Endothelial cell of umbilical vein (primary cell): ENCODE measurements at regions not wholly inside any gene's neighbourhood (a gene's known extent, or its start where the extent isn't known, plus 50 kb on each side); places are given as distances from the start of the nearest gene placed in this dataset.

Experiments
- BruUV-seq: library from RNA; stranded (reverse); fragments of 400-500 nt; replicated peaks from 2 replicates; lab custom pipeline; 2021; lab: Mats Ljungman, UMichigan
- CTCF ChIA-PET: fragments of 300-600, 350-600 bp; sonication (Branson Sonifier 250); formaldehyde crosslinking; loops from one replicate; lab custom pipeline; 2021; ENCODE audit warnings: antibody characterized with exemption, inconsistent platforms; lab: Charles Lee
- POLR2A ChIA-PET: fragments of 300-600, 350-600 bp; sonication (Branson Sonifier 250); formaldehyde crosslinking; loops from one replicate; lab custom pipeline; 2021; ENCODE audit warnings: antibody characterized with exemption, inconsistent platforms; lab: Charles Lee
- DNase-seq: peaks from one replicate; pipeline ENCODE4 v3.0.0-alpha.2; 2011; ENCODE audit warnings: low read depth, low spot score
- FAIRE-seq: peaks from 2 replicates; lab custom pipeline; 2011; peaks lifted over from hg19 to GRCh38; lab: Jason Lieb, UNC
- H2AFZ ChIP-seq: 2 replicates; pipeline ENCODE4 v1.6.0; 2012; ENCODE audit warnings: low read depth, low read length, control low read depth, inconsistent platforms
- H3K27ac ChIP-seq: 2 replicates; pipeline ENCODE4 v1.5.1; 2011; ENCODE audit warnings: low read depth, mild to moderate bottlenecking, control low read depth, low read length, moderate library complexity; ENCODE audit not compliant: insufficient read depth
- H3K27me3 ChIP-seq, 2 experiments: 2 replicates each; pipeline versions ENCODE4 v1.6.0 to v1.6.1; 2011; ENCODE audit warnings: low read length in 2 of 2, mixed read lengths in 1 of 2; ENCODE audit not compliant: control insufficient read depth in 2 of 2, insufficient read depth in 2 of 2
- H3K36me3 ChIP-seq, 2 experiments: 2 replicates in 1 of 2; 3 replicates in 1 of 2; pipeline ENCODE4 v1.5.1; 2011; ENCODE audit warnings: low read length in 2 of 2, mild to moderate bottlenecking in 1 of 2, moderate library complexity in 1 of 2; ENCODE audit not compliant: control insufficient read depth in 2 of 2, insufficient read depth in 2 of 2; ENCODE audit errors: extremely low read depth in 1 of 2
- H3K4me1 ChIP-seq: 3 replicates; pipeline ENCODE4 v1.5.1; 2011; ENCODE audit warnings: mild to moderate bottlenecking, low read length; ENCODE audit not compliant: control insufficient read depth, insufficient read depth; ENCODE audit errors: extremely low read depth
- H3K4me2 ChIP-seq: 2 replicates; pipeline ENCODE4 v1.6.1; 2011; ENCODE audit warnings: low read length, control low read depth, mixed read lengths; ENCODE audit not compliant: insufficient read depth
- H3K4me3 ChIP-seq, 3 experiments: fragments of 200-600 bp in 1 of 3; sonication (generic), shearing (Covaris generic) in 1 of 3; replicated peaks in 1 of 3; 2 replicates each; pipeline ENCODE4 v1.5.1; 2011 to 2016; ENCODE audit warnings: control low read depth in 3 of 3, low read length in 3 of 3, mild to moderate bottlenecking in 2 of 3, inconsistent platforms in 1 of 3, low read depth in 1 of 3, moderate library complexity in 1 of 3; ENCODE audit not compliant: insufficient read depth in 1 of 3
- H3K79me2 ChIP-seq: 2 replicates; pipeline ENCODE4 v1.6.0; 2012; ENCODE audit warnings: low read length, inconsistent platforms; ENCODE audit not compliant: control insufficient read depth, insufficient read depth
- H3K9ac ChIP-seq: replicated peaks from 2 replicates; pipeline ENCODE3; 2011; ENCODE audit warnings: low read length, control low read depth; ENCODE audit not compliant: insufficient read depth; ENCODE audit errors: extremely low read depth
- H3K9me1 ChIP-seq: replicated peaks from 3 replicates; pipeline ENCODE4 v1.6.0; 2011; ENCODE audit warnings: mild to moderate bottlenecking, low read length; ENCODE audit not compliant: control insufficient read depth, insufficient read depth; ENCODE audit errors: extremely low read depth
- H3K9me3 ChIP-seq: replicated peaks from 2 replicates; pipeline ENCODE4 v1.5.1; 2012; ENCODE audit warnings: low read length, inconsistent platforms; ENCODE audit not compliant: control insufficient read depth, insufficient read depth
- H4K20me1 ChIP-seq: replicated peaks from 2 replicates; pipeline ENCODE3; 2011; ENCODE audit warnings: mild to moderate bottlenecking, low read length; ENCODE audit not compliant: control insufficient read depth, insufficient read depth; ENCODE audit errors: extremely low read depth
- EZH2 ChIP-seq: IDR thresholded peaks from 2 replicates; pipeline ENCODE4 v1.6.1; 2012; ENCODE audit warnings: borderline replicate concordance, low read depth, mild to moderate bottlenecking, moderate library complexity, low read length, inconsistent platforms; ENCODE audit not compliant: severe bottlenecking
- FOS ChIP-seq: IDR thresholded peaks from 2 replicates; pipeline ENCODE4 v1.6.1; 2011; ENCODE audit warnings: mild to moderate bottlenecking, low read length, moderate library complexity, borderline replicate concordance; ENCODE audit not compliant: insufficient read depth
- GATA2 ChIP-seq: IDR thresholded peaks from 2 replicates; pipeline ENCODE4 v1.7.0; 2011; ENCODE audit warnings: low read depth, mild to moderate bottlenecking, moderate library complexity, mixed read lengths, low read length; ENCODE audit not compliant: insufficient read length, insufficient read depth
- JUN ChIP-seq: IDR thresholded peaks from 2 replicates; pipeline ENCODE4 v1.6.1; 2011; ENCODE audit warnings: borderline replicate concordance, low read depth; ENCODE audit not compliant: insufficient read length, insufficient read depth
- MYC ChIP-seq: IDR thresholded peaks from one replicate; pipeline ENCODE4 v1.6.1; 2011; ENCODE audit warnings: mild to moderate bottlenecking, low read depth, low read length
- POLR2A ChIP-seq: IDR thresholded peaks from 2 replicates; pipeline ENCODE4 v1.6.1; 2012; ENCODE audit warnings: low read depth, mild to moderate bottlenecking, control low read depth, low read length
- POLR2AphosphoS5 ChIP-seq: IDR thresholded peaks from 2 replicates; pipeline ENCODE4 v1.6.1; 2012; ENCODE audit warnings: low read depth, mild to moderate bottlenecking, control low read depth, low read length, moderate library complexity; ENCODE audit not compliant: insufficient read depth
- dilution Hi-C: fragments of 300-500 bp; cut with MboI; formaldehyde crosslinking; loops from one replicate; pipeline ENCODE4 v1.15.0; 2019; ENCODE audit warnings: low sequenced_read_pairs; ENCODE audit not compliant: extremely low pct_ligation_motif_present
- intact Hi-C: fragments of 100-400 bp; cut with micrococcal nuclease; formaldehyde crosslinking; loops from one replicate; pipeline ENCODE4 v1.10.0; 2022
- TF ChIP-seq, protein P1 (sequence below), 2 donors: IDR thresholded peaks; 1 replicate in 1 of 2; 2 replicates in 1 of 2; pipeline ENCODE4 v1.5.1; 2011; ENCODE audit warnings: low read length in 2 of 2, mild to moderate bottlenecking in 2 of 2, moderate library complexity in 2 of 2, control low read depth in 1 of 2, inconsistent platforms in 1 of 2, low read depth in 1 of 2; ENCODE audit not compliant: insufficient read depth in 1 of 2; ENCODE audit errors: extremely low read depth in 1 of 2
- TF ChIP-seq, protein P2 (sequence below): IDR thresholded peaks from 2 replicates; pipeline ENCODE4 v1.6.1; 2011; ENCODE audit not compliant: insufficient read depth, insufficient read length

DNA sequence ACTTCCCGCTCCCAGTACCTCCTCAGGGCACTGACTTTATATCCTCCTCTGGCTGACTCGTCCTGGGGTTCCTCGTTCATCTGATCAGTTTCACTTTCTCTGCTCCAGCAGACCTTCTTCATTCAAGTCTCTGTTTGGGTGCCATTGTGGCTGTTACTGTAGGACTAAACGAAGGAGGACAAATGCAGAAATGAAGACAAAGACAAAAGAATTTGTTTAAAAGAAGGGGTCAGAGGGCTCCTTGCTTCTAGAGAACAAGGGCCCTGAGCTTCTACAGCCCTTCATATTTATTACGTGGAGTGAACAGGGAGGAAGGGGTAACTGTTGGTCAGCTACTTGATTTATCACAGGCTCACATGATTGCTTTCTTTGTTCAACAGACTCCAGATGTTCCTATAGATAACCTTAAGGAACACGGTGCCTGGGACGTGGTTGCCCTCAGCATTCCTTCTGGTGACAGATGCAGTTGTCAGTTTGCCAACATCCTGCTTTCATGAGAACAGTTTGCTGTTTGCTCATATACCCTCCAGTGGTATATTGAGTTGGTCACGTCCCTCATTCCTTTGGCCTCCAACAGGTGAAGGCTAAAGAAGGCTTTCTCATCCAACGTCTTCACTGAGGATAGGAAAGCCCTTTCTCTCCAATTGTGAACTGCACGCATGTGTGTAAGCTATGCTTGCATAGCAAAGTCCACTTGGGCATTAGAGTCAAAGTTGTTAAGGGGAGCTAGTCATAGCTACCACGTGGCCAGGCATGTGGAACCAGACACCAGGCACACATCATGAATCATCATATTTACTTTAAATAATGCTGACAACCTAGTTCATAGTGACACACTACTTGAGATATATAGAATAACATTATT, 69.1 kb upstream of the BTN3A2 start:
- dilution Hi-C loops: no loop called here
- H3K27ac ChIP-seq: peak overlapping the region; percentile 73

More for the DNA sequence above, 69.1 kb upstream of the BTN3A2 start:
- Histone ChIP-seq H4K20me1 (no peaks in the 10 kb centered on the region), H3K36me3 (no peaks in the 10 kb centered on the region), H3K4me1 (peaks cover 8% of the 10 kb centered on the region), H3K4me2 (peak overlapping the region; percentile 34), H3K79me2 (no peaks in the 10 kb centered on the region), H3K9me1 (no peaks in the 10 kb centered on the region), H3K9me3 (no peaks in the 10 kb centered on the region), H3K27me3 (peaks cover 3 to 28% of the 10 kb centered on the region in 2 experiments), H2AFZ (no peak overlapping the region), H3K4me3 (no peak overlapping the region), H3K9ac (no peak overlapping the region)
- intact Hi-C loops: loop anchor here (1.0 kb wide), 1 partner anchor 11 kb away; a partner anchor contains a TSS
- POLR2A ChIA-PET: no interaction called here
- CTCF ChIA-PET: interaction anchor here (1.1 to 1.5 kb wide), 3 partner anchors 14 to 283 kb away, joined by 3 to 4 read pairs (median 3); no protein-coding TSS in a partner anchor
- DNase-seq: peak; percentile 72
- no peak for FAIRE-seq
- no peak for TF ChIP-seq EZH2
- TF ChIP-seq FOS: peak; percentile 16
- peak; percentile 73 for TF ChIP-seq GATA2
- peak; percentile 57 for TF ChIP-seq POLR2AphosphoS5
- peak; percentile 27 for TF ChIP-seq JUN
- TF ChIP-seq, protein P1, sequence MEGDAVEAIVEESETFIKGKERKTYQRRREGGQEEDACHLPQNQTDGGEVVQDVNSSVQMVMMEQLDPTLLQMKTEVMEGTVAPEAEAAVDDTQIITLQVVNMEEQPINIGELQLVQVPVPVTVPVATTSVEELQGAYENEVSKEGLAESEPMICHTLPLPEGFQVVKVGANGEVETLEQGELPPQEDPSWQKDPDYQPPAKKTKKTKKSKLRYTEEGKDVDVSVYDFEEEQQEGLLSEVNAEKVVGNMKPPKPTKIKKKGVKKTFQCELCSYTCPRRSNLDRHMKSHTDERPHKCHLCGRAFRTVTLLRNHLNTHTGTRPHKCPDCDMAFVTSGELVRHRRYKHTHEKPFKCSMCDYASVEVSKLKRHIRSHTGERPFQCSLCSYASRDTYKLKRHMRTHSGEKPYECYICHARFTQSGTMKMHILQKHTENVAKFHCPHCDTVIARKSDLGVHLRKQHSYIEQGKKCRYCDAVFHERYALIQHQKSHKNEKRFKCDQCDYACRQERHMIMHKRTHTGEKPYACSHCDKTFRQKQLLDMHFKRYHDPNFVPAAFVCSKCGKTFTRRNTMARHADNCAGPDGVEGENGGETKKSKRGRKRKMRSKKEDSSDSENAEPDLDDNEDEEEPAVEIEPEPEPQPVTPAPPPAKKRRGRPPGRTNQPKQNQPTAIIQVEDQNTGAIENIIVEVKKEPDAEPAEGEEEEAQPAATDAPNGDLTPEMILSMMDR (IDR thresholded peaks at IDR 0.05; ENCODE audit: extremely low read depth in 1 of 2, insufficient read depth in 1 of 2, low read depth in 1 of 2, low read length in 2 of 2): no peak
- TF ChIP-seq, protein P2, sequence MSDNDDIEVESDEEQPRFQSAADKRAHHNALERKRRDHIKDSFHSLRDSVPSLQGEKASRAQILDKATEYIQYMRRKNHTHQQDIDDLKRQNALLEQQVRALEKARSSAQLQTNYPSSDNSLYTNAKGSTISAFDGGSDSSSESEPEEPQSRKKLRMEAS: peak; percentile 88
- no peak for TF ChIP-seq POLR2A
- no peak for TF ChIP-seq MYC
- BruUV-seq: no TSS peak
